Pons (tissue), 1 donor: ENCODE measurements at regions not wholly inside any gene's neighbourhood (a gene's known extent, or its start where the extent isn't known, plus 50 kb on each side); places are given as distances from the start of the nearest gene placed in this dataset.
"Not testable (repeated sequence)": the region's sequence is repeated elsewhere in the genome, so short reads cannot be mapped to it uniquely, and the experiment has no call there.

ENCODE experiments used
- DNase-seq: peaks from one replicate; pipeline ENCODE4 v3.0.0-alpha.2; 2016; ENCODE audit warnings: low spot score

DNA sequence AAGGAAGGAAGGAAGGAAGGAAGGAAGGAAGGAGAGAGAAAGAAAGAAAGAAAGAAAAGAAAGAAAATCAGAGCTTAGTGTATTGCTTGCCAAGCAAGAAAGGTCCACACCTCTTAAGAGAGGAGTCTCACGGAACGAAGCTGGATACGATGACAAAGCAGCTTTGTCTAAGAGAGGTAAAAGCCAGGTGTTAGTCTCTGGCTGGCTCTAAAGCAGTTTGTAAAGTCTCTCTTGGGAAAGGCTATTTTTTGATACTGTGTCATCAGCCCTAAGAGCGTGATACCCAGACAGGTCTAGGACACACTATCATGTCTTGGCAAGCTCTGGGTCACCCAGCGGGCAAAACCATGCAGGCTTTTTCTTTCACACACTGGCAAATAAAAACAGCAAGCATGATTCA, 297.5 kb upstream of the NBPF12 start:
- DNase-seq = not testable (repeated sequence)

DNA sequence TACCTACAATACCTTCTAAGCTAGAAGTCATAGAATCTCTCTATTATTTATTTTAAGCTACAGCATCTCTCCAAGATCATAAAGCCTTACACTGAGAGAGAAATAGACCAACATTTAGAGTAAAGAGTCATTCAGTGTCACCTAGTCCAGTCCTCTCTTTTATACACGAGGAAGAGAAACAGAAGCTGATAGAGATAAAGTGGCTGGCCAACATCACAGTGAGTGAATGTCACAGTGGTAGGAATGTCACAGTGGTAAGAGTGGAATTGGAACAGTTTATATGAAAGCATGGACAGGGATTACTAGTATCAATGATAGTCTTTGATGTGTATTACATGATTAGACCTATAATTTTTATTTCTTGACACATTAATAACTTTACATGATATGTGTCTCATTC, 307.8 kb upstream of the NBPF12 start:
- not testable (repeated sequence) for DNase-seq

DNA sequence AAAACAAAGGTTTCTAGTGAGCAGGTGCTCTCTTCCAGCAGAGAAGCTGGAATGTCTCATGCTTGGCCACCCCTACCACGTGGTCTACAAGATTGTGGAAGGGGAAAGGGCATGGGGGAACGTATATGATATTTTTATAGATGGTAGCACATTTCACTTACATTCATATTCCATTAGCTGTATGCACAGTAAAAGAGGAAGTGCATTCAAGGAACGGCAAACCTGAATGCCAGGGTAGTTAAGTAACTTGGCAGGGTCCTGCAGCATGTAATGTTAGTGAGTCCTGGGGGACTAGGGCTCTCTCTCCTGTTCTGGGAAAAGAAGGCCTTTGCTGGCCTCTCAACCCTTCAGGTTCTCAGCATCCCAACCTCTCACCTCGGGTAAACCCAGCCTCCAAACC, 319.5 kb upstream of the NBPF12 start:
- DNase-seq = not testable (repeated sequence)

DNA sequence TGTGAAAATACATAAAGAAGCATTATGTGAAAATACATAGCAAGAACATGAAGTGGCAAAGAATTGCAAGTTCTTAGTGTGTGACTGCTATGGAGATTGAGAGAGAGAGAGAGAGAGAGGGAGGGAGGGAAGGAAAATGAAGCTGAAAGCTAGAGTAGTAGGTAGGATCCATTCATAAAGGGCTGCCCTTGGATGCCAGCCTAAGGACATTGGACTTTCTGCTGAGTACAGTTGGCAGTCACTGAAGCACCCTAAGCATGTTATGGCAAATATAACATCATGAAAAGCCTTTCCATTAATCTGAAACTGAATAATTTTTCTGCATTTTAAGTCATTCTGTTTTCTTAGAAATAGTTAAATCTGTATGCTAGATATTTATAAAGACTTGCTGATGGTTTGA, 333.4 kb upstream of the NBPF12 start:
- not testable (repeated sequence) for DNase-seq

DNA sequence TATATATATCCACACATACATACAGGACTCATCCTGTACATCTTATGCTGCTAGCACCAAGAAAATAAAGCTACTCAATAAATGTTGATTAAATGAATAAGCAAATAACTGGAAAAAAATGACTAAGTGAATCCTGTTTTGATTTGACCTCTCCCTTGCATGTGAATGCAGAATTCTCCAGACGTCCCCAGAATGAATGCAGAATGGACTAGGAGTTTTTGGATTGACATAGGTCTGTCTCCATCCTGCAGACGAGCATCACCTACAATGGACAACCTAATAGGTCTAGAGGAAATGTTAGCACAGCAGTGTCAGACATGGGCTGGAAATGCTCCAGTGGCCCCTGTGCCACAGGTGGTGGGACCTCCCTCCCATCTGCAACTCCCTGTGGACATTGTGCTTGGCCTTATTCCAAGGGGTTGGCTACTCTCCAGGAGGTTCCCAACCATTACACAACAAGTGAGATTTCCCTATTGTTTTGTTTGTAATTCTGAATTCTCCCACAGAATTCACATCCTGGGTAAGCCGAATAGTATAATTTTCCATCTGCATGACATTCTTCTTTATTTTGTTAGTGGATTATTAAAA, 337.3 kb upstream of the NBPF12 start:
- DNase-seq = not testable (repeated sequence)

DNA sequence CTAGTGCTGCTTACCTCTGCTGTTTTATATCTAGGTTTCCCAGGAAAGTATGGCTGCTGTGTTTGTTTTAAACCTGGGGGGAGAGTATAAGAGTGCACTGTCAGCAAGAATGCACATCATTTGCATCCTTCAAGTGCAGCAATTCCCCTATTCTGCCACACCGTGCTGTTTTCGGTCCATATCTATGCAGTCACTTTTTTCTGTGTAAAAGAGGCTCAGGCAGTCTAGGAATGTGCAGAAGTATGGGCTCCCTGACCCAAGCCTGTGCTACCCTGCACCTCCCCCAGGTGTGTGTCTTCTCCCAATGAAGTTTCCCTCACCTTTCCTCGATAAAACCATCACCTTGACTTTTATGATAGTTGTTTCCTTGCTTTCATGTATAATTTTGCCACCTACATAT, 338.2 kb upstream of the NBPF12 start:
- not testable (repeated sequence) for DNase-seq

DNA sequence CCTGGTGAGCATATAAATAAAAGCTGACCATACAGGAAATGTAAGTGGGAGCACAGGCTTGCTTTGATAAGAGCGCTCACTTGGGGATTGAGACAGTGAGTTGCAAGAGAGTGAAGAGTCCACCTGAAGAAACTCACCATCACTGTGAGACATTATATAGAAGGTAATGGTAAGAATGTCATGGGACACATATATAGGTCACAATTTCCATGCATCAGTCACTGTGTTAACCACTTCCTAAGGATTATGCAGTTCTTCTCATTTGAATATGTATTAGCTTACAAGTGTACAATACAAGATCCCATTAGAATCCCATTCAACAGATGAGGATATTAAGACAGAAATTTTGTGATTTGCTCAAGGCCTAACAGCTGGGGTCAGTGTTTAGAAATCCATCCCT, 352.4 kb upstream of the NOTCH2NLA start:
- not testable (repeated sequence) for DNase-seq

DNA sequence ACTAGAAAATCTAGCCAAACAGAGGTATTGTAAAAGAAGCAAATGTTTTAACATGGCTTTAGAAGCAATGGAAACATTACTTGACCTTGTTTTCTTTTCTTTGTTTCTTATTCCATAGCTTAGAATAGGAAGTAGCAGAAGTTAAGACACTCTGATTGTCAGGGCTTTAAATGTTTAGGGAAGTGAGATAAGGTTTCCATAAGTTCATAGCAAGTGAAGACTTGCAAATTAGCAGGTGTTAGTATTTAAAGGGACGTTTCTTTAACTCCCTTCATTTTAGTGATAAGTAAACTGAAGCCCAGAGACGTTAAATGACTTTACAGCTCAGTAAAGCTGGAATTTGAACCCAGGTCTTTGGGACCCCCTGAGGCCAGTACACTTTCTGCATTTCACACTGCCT, 338.7 kb upstream of the NOTCH2NLA start:
- DNase-seq = not testable (repeated sequence)

DNA sequence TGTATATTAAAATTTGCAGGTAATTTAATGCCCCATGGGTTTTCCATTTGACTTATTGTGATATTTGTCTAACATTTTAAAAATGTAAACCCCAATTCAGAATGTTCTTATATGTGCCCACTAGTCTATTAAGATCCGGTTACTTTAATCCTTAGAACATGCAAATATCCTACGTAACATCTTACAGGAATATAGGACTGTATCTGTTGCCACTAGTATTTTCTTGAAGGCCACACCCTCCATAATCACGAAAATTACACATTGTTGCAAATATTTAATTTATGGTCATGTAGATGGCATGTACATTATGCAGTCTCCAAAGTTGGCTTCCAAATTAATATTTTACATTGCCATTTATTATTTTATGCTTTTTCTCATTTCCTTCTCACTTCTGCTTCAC, 329.2 kb upstream of the NOTCH2NLA start:
- not testable (repeated sequence) for DNase-seq

DNA sequence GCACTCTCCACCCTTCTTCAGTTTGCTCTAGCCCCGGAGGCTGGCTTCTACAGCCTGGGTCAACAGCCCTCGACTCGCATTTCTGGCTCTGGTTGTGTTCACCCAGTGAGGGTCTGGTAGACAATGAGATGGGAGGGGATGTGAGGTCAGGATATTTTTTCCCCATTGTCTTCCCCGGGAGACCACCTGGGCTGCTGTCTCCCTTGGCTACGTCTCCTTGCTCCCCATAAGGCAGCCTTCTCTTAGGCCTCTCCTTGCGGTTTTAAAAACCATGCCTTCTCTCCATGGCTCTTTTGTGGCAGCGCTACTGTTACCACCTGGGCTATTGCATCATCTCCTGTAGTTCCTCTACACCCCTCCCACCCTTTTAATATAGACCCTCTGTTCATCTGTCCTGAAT, 327.6 kb upstream of the NOTCH2NLA start:
- not testable (repeated sequence) for DNase-seq

DNA sequence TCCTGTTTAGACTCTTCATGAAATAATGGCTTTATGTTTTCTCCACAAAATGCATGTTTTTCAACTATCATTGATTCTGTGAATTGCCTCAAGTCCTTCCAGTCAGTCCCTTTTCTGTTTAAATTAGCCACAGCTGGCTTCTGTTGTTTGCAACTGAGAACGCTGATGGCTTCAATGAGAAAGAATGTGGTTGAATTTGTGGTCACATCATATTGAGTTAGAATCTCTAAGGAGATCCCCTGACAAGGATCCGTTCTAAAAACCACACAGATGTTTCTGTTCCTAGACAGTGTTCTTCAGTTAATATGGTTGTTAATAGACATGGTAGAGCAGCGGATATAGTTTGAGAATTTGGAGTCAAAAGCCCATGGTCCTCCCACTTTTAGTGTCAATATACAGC, 323.6 kb upstream of the NOTCH2NLA start:
- DNase-seq = not testable (repeated sequence)

DNA sequence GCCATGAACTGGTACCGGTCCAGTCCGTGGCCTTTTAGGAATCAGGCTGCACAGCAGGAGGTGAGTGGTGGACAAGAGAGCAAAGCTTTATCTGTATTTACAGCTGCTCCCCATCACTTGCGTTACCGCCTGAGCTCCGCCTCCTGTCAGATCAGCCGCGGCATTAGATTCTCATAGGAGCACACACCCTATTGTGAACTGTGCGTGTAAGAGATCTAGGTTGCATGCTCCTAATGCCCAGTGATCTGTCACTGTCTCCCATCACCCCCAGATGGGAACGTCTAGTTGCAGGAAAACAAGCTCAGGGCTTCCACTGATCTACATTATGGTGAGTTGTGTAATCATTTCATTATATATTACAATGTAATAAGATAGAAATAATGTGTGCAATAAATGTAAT, 319.9 kb upstream of the NOTCH2NLA start:
- DNase-seq = not testable (repeated sequence)

DNA sequence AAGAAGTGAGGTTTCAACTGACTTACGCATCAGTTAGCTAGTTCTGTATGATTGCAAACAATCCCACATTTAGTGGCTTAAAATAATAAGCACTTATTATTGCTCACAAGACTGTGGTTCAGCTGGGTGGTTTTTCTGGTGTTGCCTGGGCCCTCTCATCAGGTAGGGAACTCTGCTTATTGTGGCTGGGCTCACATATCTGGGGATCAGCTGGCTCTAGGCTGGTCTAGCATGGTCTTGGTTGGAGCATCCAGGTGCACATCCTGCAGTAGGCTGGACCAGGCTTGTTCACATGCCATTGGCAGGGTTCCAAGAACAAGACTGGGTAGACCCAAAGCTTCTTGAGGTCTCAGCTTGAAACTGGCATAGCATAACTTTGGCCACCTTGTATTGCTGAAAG, 317.4 kb upstream of the NOTCH2NLA start:
- not testable (repeated sequence) for DNase-seq

DNA sequence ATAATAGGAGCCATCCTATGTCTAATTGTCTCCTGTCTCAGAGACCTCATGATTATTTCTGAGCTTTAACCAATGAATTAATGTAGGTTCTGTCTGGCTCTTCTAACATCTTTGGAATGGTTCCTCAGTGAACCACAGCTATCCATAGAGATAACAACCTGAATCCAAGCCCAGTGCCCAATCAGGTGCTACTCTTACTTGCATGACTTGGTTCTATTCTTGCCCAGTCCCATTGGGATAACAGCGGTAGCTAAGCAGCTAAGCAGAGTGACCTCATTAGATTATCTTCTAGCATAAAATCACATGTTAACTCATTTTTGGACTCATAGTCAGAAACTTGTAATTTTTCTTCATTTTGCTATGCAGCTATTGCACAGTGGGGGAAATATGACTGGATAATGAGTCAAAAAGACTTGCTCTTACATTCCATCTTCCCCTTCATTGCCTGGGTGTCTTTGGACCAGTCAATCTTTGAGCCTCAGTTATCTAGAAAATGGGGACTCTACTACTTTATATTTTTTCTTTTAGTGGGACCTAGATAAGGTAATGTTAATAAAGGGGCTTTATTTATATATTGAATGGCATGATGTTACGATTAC, 309.1 kb upstream of the NOTCH2NLA start:
- not testable (repeated sequence) for DNase-seq

DNA sequence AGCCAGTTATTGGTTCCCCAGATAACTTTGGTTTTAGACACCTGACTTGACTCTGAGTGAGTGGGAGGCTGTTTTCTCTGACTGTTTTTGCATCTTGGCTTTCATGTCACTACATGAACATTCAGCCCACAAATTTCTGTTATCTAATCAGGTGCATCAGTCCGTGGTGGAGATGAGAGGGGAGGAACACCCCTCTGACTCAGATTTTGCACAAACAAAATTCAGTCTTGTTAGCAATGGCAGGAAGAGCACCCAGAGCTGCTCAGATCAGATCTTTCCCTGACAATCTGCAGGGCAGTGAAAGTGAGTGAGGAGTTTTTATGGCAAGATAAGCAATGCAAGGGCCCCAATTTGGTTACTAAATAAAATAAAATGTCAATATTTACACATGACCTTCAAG, 307.2 kb upstream of the NOTCH2NLA start:
- DNase-seq = not testable (repeated sequence)

DNA sequence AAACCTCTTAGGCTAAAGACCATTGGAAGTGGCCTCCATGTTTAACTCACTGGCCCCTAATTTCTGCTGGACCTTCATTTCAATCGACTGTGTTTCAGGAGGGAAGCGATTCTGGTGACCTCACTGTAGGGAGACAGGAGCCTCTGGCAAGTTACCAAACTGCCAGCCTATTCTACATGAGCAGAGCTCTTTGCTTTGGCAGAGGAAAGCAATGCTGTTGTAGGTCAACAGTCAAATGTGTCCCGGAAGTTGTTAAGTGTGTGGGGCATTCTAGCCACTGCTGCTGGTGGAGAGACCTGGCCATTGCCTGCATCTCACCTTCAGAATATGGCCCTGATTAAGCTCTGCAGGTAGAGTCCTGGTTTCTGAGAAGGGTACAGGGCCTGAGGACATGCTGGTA, 306.8 kb upstream of the NOTCH2NLA start:
- not testable (repeated sequence) for DNase-seq

DNA sequence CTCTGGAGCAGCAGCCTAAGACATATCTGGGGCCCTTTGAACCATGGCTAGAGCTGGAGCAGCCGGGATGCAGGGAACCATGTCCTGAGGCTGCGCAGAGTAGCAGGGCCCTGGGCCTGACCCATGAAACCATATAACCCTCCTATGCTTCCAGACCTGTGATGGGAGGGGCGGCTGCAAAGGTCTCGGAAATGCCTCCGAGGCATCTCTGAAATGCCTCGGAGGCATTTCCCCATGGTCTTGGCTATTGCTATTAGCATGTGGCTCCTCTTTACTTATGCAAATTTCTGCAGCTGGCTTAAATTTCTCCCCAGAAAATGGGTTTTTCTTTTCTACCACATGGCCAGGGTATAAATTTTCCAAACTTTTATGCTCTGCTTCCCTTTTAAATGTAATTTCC, 302.1 kb upstream of the NOTCH2NLA start:
- DNase-seq = not testable (repeated sequence)

DNA sequence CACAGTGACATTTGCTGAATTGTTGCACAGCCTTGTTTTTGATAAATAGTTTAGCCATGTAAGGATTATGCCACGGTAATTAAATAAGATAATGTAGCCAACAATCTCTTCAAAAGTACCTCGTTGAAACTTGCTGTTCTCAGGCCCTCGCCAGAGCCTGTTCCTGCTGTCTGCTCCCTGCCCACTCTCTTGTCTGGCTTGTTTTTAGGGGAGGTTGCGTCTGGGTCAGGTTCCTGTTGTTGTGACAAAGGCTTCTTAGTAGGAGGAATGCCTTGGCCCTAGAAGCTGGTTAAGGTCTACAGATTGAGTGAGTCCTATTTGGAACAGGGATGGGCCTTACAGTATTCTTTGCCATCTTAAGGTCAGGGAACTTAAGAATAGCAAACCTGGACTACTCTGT, 294.0 kb upstream of the NOTCH2NLA start:
- DNase-seq = not testable (repeated sequence)

DNA sequence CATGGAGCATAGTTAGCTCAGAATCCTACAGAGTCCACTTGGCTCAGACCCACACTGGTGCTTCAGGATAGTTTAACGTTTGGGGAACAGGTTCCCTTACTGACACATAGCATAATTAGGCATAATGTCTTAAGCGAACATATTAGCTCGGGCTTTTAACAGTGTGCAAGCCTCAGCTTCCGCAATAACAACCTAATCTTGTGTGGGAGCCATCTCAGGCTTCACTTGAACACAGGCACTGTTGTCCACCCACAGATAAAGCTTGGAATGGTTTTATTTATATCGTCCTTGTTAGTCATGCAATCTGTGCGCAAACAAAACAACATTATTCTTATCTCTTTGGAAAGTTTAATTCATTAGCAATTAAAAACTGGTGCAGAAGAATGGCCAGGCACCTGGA, 293.5 kb upstream of the NOTCH2NLA start:
- DNase-seq = not testable (repeated sequence)

DNA sequence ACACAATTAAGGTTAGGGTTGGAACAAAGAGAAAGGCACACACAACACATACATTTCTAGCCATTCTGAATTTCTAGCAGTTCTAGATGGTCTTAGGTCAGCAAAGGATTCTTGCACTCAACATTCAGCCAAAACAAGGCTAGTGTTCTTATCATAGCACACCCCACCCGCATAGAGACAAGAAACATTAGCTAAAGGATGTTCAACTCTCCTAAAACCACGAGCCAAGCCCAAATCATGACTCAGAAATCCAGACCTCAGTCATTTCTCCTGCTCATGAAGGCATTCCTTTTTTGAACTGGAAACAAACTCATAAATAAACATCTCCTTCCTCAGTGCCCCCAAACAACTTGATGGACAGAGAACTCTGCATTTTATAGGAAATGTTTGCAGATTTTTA, 293.0 kb upstream of the NOTCH2NLA start:
- not testable (repeated sequence) for DNase-seq

DNA sequence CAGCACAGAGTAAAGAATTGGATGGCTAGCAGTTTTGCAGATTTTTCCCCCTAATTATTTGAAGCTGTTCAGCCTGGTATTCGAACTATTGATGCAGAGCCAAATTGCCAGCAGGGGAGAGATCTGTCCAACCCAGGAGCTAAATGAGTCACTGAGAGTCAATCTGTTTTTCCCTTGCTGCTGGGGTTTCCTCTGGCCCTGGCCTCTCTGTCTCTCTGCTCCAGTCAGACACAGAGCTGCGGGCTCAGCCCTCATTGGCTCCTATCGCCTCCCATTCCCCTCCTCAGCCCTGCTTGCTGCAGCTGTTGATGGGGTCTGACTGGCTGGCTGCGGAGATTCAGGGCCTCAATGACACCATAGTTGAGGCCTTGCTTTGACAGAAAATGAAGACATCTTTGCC, 284.9 kb upstream of the NOTCH2NLA start:
- DNase-seq = not testable (repeated sequence)

DNA sequence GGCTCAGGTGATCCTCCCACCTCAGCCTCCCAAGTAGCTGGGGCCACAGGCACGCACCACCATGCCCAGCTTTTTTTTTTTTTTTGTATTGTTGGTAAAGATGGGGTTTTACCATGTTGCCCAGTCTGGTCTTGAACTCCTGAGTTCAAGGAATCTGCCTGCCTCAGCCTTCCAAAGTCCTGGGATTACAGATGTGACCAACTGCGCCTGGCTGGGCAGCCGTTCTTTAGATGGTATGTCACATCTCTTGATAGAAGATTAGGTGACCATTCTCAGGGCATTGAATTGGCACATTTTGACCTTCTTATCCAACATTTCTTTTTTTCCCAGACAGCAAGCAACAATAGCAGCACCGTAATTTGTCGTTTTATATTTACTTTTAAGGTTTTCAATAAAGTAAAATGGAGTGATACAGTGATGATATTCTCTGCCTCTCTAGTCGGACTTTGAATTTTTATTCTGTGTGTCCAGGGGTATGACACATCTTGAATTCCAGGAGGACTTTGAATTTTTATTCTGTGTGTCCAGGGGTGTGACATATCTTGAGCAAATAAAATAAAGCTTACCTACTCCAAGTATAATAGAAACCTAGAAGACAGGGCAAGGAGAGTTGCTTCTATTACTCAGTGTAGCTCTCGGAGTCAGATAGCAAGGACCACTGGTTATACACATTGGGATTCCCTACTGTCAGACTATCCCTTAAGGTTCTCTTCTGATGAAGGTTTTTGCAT, 282.4 kb upstream of the NOTCH2NLA start:
- not testable (repeated sequence) for DNase-seq

DNA sequence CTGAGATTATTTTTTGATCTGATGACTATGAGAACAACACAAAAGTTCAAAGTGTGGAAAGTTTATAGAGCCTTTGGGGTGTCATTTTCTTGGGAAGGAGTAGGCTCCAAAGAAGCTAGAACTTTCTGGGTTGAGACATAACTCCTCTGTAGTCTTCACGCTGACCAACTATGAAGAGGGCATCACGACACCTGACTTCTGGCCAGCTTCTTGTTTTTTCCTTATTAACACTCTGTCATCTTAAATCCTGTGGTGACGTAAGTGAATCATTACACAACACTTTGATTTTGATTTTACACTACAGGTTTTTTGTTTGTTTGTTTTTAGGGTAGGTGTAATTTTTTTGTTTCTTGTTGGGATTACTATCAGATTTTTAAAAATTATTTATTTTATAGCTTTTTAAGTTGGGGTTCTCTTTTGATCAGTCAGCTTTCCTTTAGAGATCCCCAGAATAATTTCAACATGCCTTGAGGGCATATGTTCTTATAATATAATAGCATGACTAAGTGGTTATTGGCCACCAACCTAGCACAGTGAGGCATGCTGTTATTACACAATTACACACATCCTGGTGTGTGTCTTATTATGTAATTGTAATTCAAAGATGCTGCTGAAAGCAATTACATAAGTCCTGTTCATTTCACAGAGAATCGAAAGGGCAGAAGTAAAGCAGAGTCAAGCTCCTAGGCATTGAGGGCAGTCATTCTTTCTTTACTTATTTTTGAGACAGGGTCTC, 281.6 kb upstream of the NOTCH2NLA start:
- DNase-seq = not testable (repeated sequence)
